K562 (cell line): ENCODE measurements at regions not wholly inside any gene's neighbourhood (a gene's known extent, or its start where the extent isn't known, plus 50 kb on each side); places are given as distances from the start of the nearest gene placed in this dataset.

Experiments
- CTCF ChIP-seq, 3 experiments: IDR thresholded peaks in 2 of 3; conservative IDR thresholded peaks in 1 of 3; 2 replicates each; pipeline ENCODE4 v1.5.1; 2011 to 2012; ENCODE audit warnings: low read length in 3 of 3, mild to moderate bottlenecking in 3 of 3, control low read depth in 2 of 3, improper control_type of control experiment in 1 of 3, inconsistent platforms in 1 of 3, low read depth in 1 of 3, mixed read lengths in 1 of 3, moderate library complexity in 1 of 3; ENCODE audit not compliant: insufficient read depth in 2 of 3
- EP300 ChIP-seq: IDR thresholded peaks from 2 replicates; pipeline ENCODE4 v1.6.1; 2012; ENCODE audit warnings: low read length, improper control_type of control experiment
- NFIX ChIP-seq: fragments of 250-450 bp; sonication (Bioruptor Pico); IDR thresholded peaks from 2 replicates; pipeline ENCODE4 v1.4.0; 2020; ENCODE audit warnings: low read depth, mild to moderate bottlenecking, moderate library complexity
- NR4A1 ChIP-seq, 2 experiments: fragments of 250-450 bp in 1 of 2; fragments of 450-650 bp in 1 of 2; sonication (Bioruptor Pico) in 1 of 2; IDR thresholded peaks; 2 replicates each; pipeline versions ENCODE4 v1.4.0 to v1.6.1; 2016 to 2020; ENCODE audit warnings: mild to moderate bottlenecking in 2 of 2, missing compliant biosample characterization in 1 of 2, missing genetic modification characterization in 1 of 2, moderate library complexity in 1 of 2
- POLR2A ChIP-seq: fragments of 450-650 bp; conservative IDR thresholded peaks from 2 replicates; pipeline ENCODE4 v1.6.1; 2016
- ZBTB40 ChIP-seq, 2 experiments: fragments of 450-650 bp in 1 of 2; sonication (generic) in 1 of 2; formaldehyde crosslinking in 1 of 2; IDR thresholded peaks; 2 replicates each; pipeline versions ENCODE4 v1.7.1 to v1.9.0; 2016 to 2022; ENCODE audit warnings: inconsistent platforms in 1 of 2, mild to moderate bottlenecking in 1 of 2, missing genetic modification reagents in 1 of 2
- ZNF274 ChIP-seq: IDR thresholded peaks from 2 replicates; pipeline ENCODE4 v1.6.1; 2011; ENCODE audit warnings: low read depth, mild to moderate bottlenecking, low read length, moderate library complexity, borderline replicate concordance
- ZNF280B ChIP-seq: fragments of 250-450 bp; sonication (Bioruptor Pico); IDR thresholded peaks from 2 replicates; pipeline ENCODE4 v1.5.1; 2021; ENCODE audit warnings: mild to moderate bottlenecking
- ZNF512 ChIP-seq: IDR thresholded peaks from 2 replicates; pipeline ENCODE4 v1.6.1; 2016; ENCODE audit warnings: missing genetic modification characterization, missing compliant biosample characterization
- ZNF609 ChIP-seq: sonication (generic); formaldehyde crosslinking; IDR thresholded peaks from 2 replicates; pipeline ENCODE4 v1.8.1; 2023; ENCODE audit warnings: missing genetic modification reagents, mild to moderate bottlenecking, borderline replicate concordance

- TF ChIP-seq POLR2A (no peak), ZNF274 (no peak), NFIX (CRISPR knock-in tag) (no peak), EP300 (no peak), NR4A1 (CRISPR knock-in tag; IDR thresholded peaks at IDR 0.05) (no peak), NR4A1 (tag; IDR thresholded peaks at IDR 0.05) (no peak), ZBTB40 (IDR thresholded peaks at IDR 0.05) (no peak), ZBTB40 (CRISPR knock-in tag; IDR thresholded peaks at IDR 0.05) (no peak), CTCF (IDR thresholded peaks at IDR 0.05 in 2 of 3, conservative IDR thresholded peaks at IDR 0.05 in 1 of 3; ENCODE audit: insufficient read depth in 2 of 3, low read depth in 1 of 3, low read length in 3 of 3) (no peak), ZNF512 (tag) (no peak), ZNF609 (no peak), ZNF280B (no peak)
Measured at GRCh38 chr7:57328963-57329362, 121.0 kb upstream of the ZNF716 start.
